ENCODE measurements at regions not wholly inside any gene's neighbourhood (a gene's known extent, or its start where the extent isn't known, plus 50 kb on each side); places are given as distances from the start of the nearest gene placed in this dataset.

DNA sequence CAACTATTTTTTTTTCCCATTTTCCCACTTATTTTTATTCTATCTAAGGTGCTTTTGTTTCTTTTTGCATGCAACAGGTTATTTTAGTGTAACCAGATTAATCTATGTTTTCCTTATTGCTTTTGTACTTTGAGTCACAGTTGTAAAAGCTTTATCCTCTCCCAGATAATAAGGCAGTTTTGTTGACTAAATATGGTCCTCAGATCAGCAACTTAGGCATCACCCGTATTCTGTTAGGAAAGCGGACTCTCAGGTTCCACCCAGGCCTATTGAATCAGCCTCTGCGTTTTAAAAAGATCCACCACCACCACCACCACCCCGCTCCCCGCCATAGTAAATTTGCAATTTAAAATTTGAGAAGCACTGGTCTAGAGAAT lies 58.6 kb upstream of the USP9X start:
- TF ChIP-seq, protein P1, sequence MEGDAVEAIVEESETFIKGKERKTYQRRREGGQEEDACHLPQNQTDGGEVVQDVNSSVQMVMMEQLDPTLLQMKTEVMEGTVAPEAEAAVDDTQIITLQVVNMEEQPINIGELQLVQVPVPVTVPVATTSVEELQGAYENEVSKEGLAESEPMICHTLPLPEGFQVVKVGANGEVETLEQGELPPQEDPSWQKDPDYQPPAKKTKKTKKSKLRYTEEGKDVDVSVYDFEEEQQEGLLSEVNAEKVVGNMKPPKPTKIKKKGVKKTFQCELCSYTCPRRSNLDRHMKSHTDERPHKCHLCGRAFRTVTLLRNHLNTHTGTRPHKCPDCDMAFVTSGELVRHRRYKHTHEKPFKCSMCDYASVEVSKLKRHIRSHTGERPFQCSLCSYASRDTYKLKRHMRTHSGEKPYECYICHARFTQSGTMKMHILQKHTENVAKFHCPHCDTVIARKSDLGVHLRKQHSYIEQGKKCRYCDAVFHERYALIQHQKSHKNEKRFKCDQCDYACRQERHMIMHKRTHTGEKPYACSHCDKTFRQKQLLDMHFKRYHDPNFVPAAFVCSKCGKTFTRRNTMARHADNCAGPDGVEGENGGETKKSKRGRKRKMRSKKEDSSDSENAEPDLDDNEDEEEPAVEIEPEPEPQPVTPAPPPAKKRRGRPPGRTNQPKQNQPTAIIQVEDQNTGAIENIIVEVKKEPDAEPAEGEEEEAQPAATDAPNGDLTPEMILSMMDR (conservative IDR thresholded peaks at IDR 0.05; ENCODE audit: low read length), result no peak
- no peak for TF ChIP-seq EZH2phosphoT487 (IDR thresholded peaks at IDR 0.05; ENCODE audit: borderline replicate concordance, low read depth, low read length)

Measured in OCI-LY7 (cell line).